HL-60 (cell line): ENCODE measurements at regions not wholly inside any gene's neighbourhood (a gene's known extent, or its start where the extent isn't known, plus 50 kb on each side); places are given as distances from the start of the nearest gene placed in this dataset.

Experiments
- DNase-seq, 2 experiments: peaks; one replicate each; pipeline ENCODE4 v3.0.0-alpha.2; 2010 to 2020; ENCODE audit warnings: low read depth in 1 of 2, low spot score in 1 of 2
- H3K27ac ChIP-seq: fragments of 250-450 bp; sonication (Bioruptor Pico); replicated peaks from 2 replicates; pipeline ENCODE4 v1.5.1; 2020; ENCODE audit warnings: mild to moderate bottlenecking, moderate library complexity
- H3K27me3 ChIP-seq: fragments of 250-450 bp; sonication (Bioruptor Pico); 2 replicates; pipeline ENCODE4 v1.5.1; 2021; ENCODE audit warnings: mild to moderate bottlenecking, moderate library complexity; ENCODE audit not compliant: insufficient read depth, poor library complexity, severe bottlenecking
- H3K4me3 ChIP-seq: replicated peaks from 2 replicates; pipeline ENCODE4 v1.5.1; 2011; ENCODE audit warnings: mild to moderate bottlenecking, control low read depth, low read length; ENCODE audit not compliant: insufficient read depth
- GABPA ChIP-seq: IDR thresholded peaks from 2 replicates; pipeline ENCODE4 v1.6.1; 2012; ENCODE audit warnings: low read depth
- POLR2AphosphoS5 ChIP-seq: IDR thresholded peaks from 2 replicates; pipeline ENCODE4 v1.6.1; 2012; ENCODE audit warnings: low read depth
- SPI1 ChIP-seq: IDR thresholded peaks from 2 replicates; pipeline ENCODE4 v1.6.1; 2012; ENCODE audit warnings: low read depth, mild to moderate bottlenecking, borderline replicate concordance
- TF ChIP-seq, protein P1 (sequence below): IDR thresholded peaks from one replicate; pipeline ENCODE4 v1.5.1; 2011; ENCODE audit warnings: low read length, control low read depth, inconsistent platforms; ENCODE audit not compliant: insufficient read depth
- TF ChIP-seq, protein P2 (sequence below): IDR thresholded peaks from 2 replicates; pipeline ENCODE4 v1.6.1; 2012; ENCODE audit warnings: low read depth; ENCODE audit not compliant: insufficient replicate concordance

DNA sequence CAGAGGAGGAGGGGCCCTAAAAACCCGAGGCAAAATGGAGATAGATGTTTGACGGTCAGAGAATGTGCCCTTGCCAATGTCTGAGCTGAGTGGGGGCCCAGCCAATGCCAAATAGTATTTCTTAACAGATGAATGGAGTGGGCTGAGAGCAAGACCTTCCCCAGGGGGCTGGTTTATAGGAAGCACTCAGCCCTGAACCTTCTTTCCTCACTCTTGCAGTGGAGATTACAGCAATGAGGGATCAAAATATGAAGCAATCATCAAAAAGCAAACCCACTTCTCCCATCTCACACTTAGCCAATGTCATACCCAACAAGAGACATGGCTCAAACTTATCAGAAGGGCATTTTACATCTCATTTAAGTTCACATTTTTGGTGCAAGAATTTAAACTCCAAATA, 350.3 kb downstream of the GADD45G start:
- TF ChIP-seq SPI1 (no peak), GABPA (no peak), POLR2AphosphoS5 (no peak)
- TF ChIP-seq, protein P1, sequence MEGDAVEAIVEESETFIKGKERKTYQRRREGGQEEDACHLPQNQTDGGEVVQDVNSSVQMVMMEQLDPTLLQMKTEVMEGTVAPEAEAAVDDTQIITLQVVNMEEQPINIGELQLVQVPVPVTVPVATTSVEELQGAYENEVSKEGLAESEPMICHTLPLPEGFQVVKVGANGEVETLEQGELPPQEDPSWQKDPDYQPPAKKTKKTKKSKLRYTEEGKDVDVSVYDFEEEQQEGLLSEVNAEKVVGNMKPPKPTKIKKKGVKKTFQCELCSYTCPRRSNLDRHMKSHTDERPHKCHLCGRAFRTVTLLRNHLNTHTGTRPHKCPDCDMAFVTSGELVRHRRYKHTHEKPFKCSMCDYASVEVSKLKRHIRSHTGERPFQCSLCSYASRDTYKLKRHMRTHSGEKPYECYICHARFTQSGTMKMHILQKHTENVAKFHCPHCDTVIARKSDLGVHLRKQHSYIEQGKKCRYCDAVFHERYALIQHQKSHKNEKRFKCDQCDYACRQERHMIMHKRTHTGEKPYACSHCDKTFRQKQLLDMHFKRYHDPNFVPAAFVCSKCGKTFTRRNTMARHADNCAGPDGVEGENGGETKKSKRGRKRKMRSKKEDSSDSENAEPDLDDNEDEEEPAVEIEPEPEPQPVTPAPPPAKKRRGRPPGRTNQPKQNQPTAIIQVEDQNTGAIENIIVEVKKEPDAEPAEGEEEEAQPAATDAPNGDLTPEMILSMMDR, result no peak
- TF ChIP-seq, protein P2, sequence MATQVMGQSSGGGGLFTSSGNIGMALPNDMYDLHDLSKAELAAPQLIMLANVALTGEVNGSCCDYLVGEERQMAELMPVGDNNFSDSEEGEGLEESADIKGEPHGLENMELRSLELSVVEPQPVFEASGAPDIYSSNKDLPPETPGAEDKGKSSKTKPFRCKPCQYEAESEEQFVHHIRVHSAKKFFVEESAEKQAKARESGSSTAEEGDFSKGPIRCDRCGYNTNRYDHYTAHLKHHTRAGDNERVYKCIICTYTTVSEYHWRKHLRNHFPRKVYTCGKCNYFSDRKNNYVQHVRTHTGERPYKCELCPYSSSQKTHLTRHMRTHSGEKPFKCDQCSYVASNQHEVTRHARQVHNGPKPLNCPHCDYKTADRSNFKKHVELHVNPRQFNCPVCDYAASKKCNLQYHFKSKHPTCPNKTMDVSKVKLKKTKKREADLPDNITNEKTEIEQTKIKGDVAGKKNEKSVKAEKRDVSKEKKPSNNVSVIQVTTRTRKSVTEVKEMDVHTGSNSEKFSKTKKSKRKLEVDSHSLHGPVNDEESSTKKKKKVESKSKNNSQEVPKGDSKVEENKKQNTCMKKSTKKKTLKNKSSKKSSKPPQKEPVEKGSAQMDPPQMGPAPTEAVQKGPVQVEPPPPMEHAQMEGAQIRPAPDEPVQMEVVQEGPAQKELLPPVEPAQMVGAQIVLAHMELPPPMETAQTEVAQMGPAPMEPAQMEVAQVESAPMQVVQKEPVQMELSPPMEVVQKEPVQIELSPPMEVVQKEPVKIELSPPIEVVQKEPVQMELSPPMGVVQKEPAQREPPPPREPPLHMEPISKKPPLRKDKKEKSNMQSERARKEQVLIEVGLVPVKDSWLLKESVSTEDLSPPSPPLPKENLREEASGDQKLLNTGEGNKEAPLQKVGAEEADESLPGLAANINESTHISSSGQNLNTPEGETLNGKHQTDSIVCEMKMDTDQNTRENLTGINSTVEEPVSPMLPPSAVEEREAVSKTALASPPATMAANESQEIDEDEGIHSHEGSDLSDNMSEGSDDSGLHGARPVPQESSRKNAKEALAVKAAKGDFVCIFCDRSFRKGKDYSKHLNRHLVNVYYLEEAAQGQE, result no peak
- Histone ChIP-seq H3K4me3 (no peak overlapping the region), H3K27ac (no peak overlapping the region), H3K27me3 (no peaks in the 10 kb centered on the region)
- no peak for DNase-seq

DNA sequence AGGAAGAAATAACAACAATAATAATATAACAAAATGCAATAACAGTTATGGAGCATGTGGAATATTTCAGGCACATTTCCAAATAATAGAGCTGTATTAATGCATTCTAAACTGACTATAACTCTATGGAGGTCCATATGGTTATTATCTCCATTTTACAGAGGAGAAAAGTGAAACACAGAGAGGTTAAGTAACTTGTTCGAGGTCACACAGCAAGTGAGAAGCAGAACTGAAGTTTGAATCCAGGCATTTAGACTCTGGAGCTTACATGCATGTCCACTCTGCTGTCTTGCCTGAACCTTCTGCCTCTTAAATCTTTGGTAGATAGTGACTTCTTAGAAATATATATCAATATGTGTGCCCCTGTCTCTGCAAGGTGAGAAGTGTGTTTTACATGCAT, 350.8 kb downstream of the GADD45G start:
- H3K27me3 ChIP-seq, result no peaks in the 10 kb centered on the region
- no peak overlapping the region for H3K27ac ChIP-seq
- H3K4me3 ChIP-seq, result no peak overlapping the region
- TF ChIP-seq, protein P2, result no peak
- no peak for TF ChIP-seq SPI1
- no peak for DNase-seq

DNA sequence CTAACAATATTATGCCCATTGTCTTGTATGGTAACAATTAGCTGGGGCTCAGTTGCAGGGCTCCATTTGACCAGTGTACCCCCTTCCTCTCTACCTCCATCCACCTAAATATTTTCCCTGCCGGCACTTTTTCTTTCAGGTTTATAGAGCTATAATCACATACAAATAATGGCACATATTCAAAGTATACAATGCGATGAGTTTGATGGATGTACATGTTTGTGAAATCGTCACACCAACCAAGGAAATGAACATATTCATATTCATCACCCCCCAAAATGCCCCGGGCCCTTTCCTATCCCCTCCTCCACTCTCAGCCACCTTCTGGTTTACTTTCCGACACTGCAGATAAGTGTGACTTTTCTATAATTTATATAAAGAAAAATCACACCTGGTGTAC, 351.5 kb downstream of the GADD45G start:
- Histone ChIP-seq H3K27me3 (no peaks in the 10 kb centered on the region), H3K4me3 (no peak overlapping the region), H3K27ac (no peak overlapping the region)
- DNase-seq, result no peak
- no peak for TF ChIP-seq SPI1
- TF ChIP-seq, protein P1, result no peak
- TF ChIP-seq POLR2AphosphoS5, result no peak

DNA sequence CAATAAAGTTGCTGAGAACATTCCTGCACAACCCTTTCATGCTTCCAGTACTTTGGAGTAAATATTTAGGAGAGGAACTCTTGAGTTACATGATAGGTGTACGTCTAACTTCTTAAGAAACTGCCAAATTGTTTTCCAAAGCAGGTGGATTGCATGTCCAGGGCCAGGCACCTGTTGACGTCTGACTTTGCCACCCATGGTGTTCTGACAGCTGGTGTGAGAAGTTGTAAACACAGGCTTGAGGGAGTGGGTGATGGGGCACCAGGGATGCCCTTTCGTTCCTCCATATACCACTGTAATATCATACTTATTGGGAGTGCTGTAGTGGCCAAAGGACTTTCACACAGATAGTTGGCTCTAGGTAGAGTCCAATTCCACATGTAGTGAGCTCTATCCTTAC, 352.1 kb downstream of the GADD45G start:
- H3K27ac ChIP-seq, result no peak overlapping the region
- no peaks in the 10 kb centered on the region for H3K27me3 ChIP-seq
- no peak overlapping the region for H3K4me3 ChIP-seq
- TF ChIP-seq GABPA (no peak), POLR2AphosphoS5 (no peak), SPI1 (no peak)
- TF ChIP-seq, protein P2, result no peak
- TF ChIP-seq, protein P1, result no peak
- DNase-seq, result no peak
